Activated CD4-positive, alpha-beta T cell treated with anti-CD3 and anti-CD28 coated beads, Interleukin-2, Interleukin-4, amounts not matched to agents 100 ng/mL and 50 ng/mL, durations not matched to agents 16 hours and 8 hours (primary cell): ENCODE measurements at regions not wholly inside any gene's neighbourhood (a gene's known extent, or its start where the extent isn't known, plus 50 kb on each side); places are given as distances from the start of the nearest gene placed in this dataset.
"Not testable (repeated sequence)": the region's sequence is repeated elsewhere in the genome, so short reads cannot be mapped to it uniquely, and the experiment has no call there.

Experiments used
- DNase-seq: peaks from one replicate; pipeline ENCODE4 v3.0.0-alpha.2; 2020; ENCODE audit warnings: low spot score

DNA sequence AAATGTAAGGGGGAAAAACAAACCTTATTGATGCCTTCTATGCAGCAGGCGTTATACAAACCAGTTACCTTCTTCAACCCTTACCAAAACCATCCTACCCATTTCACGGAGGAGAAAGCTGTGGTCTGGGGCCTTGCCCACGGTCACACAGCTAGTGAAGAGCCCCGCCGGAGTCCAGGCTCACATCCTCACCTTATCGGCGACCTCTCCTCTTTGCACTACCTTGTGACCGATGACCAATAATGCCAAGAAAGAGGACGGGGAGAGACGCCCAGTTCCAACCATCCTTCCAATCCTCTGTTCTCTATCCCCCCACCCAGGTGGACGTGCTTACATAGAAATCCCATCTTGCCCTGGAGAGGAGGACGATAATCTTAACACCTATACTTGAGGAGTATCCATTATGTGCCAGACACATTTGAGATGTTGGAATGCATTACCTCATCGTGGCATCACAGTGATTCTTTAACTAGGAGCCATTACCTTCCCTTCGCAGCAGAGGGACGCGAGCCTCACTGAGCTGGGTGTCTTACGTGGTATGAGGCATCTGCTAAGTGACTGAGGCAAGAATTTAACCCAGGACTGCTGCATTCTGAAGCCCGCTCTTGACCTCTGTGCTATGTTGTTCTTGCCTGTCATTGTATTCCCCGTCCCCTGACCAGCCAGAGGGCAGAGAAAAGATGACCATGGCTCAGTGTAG lies 253.7 kb upstream of the B3GAT1 start:
- no peak for DNase-seq

- no peak for DNase-seq
These were observed 253.1 kb upstream of the B3GAT1 start for GRCh38 chr11:134665188-134665535.

GRCh38 chr11:134664447-134665187 lies 252.6 kb upstream of the B3GAT1 start:
- DNase-seq = no peak

DNA sequence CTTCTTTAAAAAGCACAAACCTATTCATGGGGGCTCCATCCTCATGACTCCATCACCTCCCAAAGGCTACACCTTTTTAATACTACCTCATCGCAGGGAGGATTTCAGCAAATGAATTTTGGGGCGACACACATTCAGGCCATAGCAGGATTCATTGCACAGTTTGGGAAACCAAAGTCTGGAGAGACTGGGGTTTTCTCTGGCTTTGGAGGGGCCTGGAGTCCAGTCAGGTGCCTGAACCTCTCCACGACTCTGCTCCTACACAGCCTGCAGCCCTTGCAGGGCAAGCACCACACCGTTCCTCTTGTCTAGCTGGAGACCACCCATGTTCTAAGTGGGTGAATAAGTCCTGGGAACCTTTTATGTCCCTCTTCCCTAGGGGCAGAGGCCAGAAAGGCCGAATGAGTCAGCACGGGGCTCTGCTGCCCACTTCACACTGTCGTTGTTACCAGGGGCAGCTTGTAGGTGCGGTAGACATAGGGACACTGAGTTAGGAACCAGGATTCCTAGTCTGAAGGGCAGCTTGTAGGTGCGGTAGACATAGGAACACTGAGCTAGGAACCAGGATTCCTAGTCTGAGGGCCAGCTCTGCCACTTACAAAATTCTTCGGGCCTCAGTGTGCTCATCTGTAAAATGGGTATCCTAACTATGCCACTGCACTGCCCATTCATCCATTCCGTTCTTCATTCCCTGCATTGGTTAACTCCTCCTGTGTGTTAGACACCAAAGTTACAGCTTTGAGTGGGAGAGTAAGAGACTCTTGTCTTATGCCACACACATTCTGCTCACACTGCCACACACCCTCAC lies 251.7 kb upstream of the B3GAT1 start:
- no peak for DNase-seq

DNA sequence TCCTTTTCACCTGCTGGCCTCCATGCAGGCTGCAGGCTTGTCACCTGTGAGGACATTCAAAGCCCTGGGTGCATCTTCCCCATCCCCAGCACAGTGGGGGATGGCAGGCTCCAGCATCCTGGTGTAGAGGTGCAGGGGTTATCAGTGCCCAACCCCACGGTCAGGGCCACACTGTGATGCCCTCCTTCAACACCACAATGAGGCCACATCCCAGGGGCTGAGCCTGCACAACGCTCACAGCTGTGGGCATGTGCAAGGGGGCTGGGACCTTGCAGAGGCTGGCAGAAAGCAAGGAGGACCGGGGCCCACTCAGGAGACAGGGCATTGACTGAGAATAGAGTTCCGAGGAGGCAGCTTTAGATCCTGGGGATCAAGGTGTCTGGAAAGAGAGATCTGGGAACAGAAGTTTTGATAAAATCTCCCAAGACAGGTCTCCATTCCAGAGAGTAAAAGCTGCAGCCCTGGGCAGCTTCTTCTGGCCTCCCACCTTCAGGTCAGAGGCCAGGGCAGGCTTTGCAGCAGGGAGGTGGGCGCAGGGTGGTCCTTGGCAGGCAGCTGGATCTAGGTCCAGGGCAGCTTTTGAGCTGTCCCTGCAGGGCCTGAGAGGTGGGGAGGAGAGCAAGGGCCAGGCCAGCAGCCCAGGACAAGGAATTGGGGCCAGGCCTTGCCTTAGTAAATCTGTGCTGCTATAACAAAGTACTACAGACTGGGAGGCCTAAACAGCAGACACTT lies 250.8 kb upstream of the B3GAT1 start:
- no peak for DNase-seq

DNA sequence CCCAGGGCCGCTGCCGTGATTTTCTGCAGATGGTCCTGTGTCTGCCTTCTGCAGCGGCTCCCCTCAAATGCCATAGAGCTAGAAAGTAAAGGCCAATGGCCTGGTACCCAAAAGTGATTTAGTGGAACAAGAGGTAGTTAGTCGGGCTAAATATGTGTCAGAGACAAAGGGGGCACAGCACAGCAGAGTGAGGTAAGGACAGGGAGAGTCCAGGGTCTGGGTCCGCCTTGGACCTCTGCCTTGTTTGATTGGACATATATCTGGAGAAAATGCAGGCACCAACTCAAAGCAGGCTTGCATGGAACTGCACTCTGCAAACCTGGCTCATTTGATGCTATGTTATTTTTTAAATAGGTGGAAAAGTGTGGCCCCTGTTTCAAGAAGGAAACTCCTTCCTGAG lies 249.6 kb upstream of the B3GAT1 start:
- DNase-seq = no peak

DNA sequence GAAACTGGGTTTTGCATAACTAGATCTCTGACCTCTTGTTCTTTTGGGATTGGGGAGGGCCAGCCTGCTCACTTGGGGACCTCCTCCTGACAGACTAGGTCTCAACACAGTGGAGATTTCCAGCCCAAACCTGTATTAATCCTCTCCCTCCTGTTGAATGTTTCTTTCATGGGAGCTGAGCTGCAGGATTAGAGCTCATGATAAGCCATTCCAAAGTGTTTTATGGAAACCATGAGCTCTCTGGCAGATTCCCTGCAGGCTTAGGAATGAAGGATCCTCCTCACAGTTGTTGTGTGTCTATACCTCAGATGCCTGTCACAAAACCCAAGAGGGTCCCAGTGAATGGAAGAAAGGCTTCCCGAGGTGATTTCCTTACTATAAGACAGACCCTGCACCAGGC lies 248.4 kb upstream of the B3GAT1 start:
- DNase-seq = no peak

DNA sequence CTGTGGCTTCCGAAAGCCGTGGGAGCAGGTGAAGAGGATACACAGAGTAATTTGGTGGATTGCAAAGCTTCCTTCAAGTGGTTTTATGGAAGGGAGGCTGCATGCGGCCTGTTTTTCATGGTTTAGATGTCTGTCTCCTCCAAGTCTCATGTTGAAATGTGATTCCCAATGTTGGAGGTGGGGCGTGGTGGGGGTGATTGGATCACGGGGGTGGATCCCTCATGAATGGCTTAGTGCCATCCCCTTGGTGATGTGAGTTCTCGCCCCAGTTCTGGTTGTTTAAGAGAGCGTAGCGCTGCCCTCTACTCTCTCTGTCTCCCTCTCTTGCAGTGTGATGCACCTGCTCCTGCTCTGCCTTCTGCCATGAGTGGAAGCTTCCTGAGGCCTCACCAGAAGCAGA lies 247.8 kb upstream of the B3GAT1 start:
- DNase-seq = no peak

DNA sequence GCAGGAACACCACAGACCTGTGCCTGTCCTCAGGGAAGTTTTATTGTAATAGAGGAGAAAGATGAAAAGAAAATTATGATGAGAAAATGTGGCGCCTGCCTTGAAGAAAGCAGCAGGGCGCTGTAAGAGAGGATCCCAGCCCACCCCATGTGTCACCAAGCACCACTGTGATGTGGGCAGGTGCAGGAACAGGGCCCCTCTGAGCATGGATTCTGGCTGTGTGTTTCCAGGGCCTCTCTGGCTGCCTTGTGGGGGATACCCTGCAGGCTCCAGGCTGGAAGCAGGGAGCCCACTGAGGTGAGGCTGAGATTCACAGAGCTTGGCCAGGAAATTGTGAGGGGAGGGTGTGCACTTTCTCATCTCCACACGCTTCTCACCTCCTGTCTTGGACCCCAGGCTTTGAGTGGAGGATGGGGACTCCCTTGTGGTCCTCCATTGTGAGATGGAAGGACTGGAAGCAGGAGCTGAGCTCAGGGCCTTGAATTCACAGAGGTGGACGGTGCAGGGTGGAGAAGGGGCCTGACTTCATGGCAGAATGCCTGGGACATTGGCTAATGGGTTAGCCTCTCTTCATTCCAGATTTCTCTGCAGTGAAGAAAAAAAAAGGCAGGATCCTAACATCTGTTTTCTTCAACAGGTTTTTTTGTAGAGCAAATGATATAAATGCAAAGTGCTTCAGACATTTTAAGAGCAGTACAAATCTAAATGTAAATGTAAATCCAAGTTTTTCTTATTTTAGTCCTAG lies 246.6 kb upstream of the B3GAT1 start:
- no peak for DNase-seq

DNA sequence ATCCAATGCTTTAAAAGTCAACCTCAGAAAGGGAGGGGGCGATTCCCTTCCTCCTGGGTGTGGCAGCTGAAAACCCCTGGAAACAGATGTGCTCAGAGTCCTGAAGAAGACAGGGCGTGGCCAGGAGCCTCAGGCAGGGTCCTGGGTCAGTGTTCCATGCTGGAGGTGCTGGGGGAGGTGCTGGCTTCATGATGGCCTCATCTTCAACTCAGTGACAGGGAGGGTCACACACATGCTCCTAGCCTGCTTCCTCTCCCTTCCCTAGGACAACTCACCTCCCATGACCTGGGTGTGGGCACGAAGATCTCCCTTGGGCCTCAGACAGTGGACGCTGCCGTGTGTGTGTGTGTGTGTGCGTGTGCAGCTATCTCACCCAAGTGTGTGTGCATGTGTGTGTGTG lies 245.6 kb upstream of the B3GAT1 start:
- DNase-seq = no peak

GRCh38 chr11:134656861-134657540 lies 245.0 kb upstream of the B3GAT1 start:
- no peak for DNase-seq

- not testable (repeated sequence) for DNase-seq
These were observed 244.2 kb upstream of the B3GAT1 start for GRCh38 chr11:134656086-134656840.

DNA sequence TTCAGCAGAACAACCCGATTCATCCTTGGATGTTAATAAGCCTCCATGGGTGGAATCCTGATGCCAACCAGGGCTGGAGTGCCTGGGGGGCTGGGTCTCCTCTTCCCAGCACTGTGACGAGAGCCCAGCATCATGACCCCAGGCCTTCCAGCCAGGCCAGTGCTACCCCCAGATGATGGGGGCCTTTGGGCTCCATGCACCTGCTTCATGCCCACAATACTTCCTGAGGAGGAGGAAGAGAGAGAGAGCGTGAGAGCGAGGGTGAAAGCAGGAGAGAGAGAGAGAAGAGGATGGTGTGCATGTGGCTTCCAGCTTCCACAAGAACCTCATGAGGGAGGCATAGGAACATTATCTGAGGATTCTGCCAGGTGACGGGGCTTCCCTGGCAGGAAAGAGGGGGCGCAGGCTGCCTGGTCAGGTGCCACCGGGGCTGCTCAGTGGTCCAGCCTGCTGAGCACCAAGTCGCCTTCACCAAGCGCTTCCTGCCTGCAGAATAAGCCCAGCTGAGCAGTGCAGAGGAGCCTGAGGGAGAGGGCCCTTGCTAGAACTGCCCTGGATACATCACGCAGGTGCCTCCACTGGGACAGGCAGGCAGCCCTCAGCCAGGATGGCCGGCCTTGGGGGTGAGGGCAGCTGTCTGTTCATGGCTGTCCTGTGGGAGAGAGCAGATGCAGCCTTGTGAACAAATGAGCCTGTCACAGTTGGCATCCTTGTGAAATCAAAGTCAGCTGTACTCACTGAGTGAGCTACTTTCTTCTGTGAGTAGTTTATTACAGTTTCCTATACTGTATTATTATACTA lies 243.3 kb upstream of the B3GAT1 start:
- DNase-seq = no peak

GRCh38 chr11:134654161-134654915 lies 242.3 kb upstream of the B3GAT1 start:
- DNase-seq = no peak

- DNase-seq = no peak
These were observed 240.7 kb upstream of the B3GAT1 start for GRCh38 chr11:134652586-134653255.

GRCh38 chr11:134647066-134647743 lies 235.2 kb upstream of the B3GAT1 start:
- no peak for DNase-seq

- DNase-seq = no peak
These were observed 234.5 kb upstream of the B3GAT1 start for GRCh38 chr11:134646561-134646960.

DNA sequence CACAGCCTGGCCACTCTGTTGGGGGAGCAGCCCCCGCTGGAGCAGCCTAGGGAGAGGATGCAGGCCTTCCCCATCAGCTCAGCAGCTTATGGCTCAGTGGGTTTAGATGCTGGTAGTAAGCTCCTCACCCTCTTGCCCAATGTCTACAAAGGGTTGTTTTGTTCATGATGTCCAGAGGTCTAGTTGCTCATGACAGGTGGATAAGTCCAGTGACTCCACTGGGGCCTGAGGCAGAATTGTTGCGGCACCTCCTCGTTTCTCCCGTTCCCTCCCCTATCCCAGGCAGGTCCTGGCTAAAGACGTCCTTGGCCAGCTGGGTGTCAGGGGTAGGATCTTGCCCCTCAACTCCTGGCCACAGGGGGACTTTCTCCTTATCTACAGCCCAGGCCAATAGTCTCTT lies 233.5 kb upstream of the B3GAT1 start:
- no peak for DNase-seq
